PFSK-1 (cell line): ENCODE measurements at regions not wholly inside any gene's neighbourhood (a gene's known extent, or its start where the extent isn't known, plus 50 kb on each side); places are given as distances from the start of the nearest gene placed in this dataset.

ENCODE experiments used
- POLR2AphosphoS5 ChIP-seq: IDR thresholded peaks from 2 replicates; pipeline ENCODE4 v1.6.1; 2012; ENCODE audit warnings: low read depth, mild to moderate bottlenecking, control low read depth, low read length, moderate library complexity
- SIN3A ChIP-seq: IDR thresholded peaks from 2 replicates; pipeline ENCODE4 v1.6.1; 2012; ENCODE audit warnings: mild to moderate bottlenecking, low read length, moderate library complexity, borderline replicate concordance; ENCODE audit not compliant: insufficient read depth

GRCh38 chr10:10054466-10054865, 963.2 kb upstream of the CELF2 start:
- TF ChIP-seq SIN3A: no peak
- TF ChIP-seq POLR2AphosphoS5: no peak
